ENCODE measurements at regions not wholly inside any gene's neighbourhood (a gene's known extent, or its start where the extent isn't known, plus 50 kb on each side); places are given as distances from the start of the nearest gene placed in this dataset.
"Not testable (repeated sequence)": the region's sequence is repeated elsewhere in the genome, so short reads cannot be mapped to it uniquely, and the experiment has no call there.

DNA sequence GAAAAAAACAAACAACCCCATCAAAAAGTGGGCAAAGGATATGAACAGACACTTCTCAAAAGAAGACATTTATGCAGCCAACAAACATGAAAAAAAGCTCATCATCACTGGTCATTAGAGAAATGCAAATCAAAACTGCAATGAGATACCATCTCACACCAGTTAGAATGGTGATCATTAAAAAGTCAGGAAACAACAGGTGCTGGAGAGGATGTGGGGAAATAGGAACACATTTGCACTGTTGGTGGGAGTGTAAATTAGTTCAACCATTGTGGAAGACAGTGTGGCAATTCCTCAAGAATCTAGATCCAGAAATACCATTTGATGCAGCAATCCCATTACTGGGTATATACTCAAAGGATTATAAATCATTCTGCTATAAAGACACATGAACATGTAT lies 85.5 kb upstream of the WSB1 start:
- not testable (repeated sequence) for DNase-seq (ENCODE audit: low read depth in 2 of 2)

DNA sequence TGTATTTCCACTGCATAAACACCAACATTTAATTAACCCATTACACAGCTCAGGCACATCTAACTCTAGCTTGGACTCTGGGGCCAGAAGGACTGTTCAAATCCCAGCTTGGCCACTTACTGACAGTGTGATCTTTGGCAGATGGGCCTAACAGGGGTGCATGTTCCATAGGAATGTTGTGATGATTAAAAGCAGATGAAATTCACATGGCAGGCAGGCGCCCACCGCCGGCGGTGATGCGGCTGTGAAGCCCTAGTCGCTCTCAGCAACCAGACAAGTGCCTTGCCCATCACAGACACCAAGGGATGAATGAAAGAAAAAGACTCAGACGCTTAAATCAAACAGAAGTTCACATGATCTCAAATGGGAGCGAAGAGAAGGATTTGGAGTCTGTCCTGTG lies 84.6 kb upstream of the WSB1 start:
- no peak for DNase-seq (ENCODE audit: low read depth in 2 of 2)

DNA sequence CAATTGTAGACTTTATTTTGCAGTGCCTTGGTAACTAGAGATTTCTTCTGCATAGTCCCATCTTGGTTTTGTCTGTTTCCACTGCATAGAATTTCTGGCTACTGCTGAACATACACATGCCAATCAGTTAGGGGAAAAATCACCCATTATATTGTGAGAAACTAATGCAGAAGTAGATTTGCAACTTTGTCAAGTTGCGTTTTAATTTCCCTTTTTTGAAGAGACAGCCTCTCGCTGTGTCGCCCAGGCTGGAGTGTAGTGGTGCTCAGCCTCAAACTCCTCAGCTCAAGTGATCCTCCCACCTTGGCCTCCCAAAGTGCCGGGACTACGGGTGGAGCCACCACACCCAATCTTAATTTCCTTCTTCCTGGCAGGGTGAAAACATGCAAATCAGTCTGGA lies 83.1 kb upstream of the WSB1 start:
- DNase-seq (ENCODE audit: low read depth in 2 of 2) = not testable (repeated sequence)

DNA sequence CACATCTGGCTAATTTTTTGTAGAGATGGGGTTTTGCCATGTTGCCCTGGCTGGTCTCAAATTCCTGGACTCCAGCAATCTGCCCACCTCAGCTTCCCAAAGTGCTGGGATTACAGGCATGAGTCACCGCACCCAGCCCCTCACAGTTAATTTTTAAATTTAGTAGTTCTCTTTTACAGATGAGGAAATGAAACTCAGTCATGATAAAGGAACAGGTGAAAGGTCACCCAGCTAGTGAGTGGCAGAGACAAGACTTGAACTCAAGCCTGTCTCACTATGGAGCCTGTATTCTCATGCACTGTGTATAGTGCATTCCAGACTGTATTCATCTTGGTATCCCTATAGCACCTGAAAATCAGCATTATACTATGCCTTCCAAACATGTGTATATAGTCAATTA lies 77.1 kb upstream of the WSB1 start:
- DNase-seq (ENCODE audit: low read depth in 2 of 2) = no peak

DNA sequence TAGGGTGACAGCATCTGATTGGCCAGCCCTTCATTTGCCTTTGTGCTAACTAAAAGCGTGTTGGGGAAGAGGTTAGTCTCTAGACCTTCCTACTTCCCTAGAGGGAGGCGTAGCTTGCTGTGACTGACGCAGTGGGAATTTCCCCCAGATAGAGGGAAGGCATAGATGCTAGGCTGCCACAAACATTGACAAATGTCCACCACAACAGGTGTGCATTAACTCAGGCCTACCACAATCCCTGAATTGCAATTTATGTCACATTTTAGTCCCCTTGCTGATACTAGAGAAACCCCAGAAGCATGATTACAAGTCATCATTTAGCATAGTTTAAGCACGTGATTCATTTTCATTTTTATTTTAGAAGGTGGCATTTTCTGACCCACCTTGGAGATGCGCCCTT lies 76.3 kb upstream of the WSB1 start:
- no peak for DNase-seq (ENCODE audit: low read depth in 2 of 2)

DNA sequence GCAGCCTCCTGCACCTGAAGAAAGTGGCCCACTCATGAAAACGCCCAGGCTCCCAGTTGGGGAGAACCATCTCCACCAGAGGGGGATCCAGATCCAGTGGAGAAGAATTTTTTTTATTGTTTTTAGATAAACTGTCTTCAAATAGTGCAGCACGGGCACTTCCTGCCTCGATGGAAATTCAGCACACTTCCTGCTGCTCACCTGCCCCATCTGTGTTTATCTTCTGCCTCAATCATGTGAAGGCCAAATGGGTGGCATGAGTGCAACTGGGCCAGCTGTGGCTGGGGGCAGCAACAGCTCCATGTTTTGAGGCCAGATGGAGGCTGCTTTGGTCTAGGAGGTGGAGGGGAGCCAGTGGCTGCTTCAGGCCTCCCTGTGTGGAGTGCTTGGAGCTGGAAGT lies 75.9 kb upstream of the WSB1 start:
- DNase-seq (ENCODE audit: low read depth in 2 of 2) = no peak

DNA sequence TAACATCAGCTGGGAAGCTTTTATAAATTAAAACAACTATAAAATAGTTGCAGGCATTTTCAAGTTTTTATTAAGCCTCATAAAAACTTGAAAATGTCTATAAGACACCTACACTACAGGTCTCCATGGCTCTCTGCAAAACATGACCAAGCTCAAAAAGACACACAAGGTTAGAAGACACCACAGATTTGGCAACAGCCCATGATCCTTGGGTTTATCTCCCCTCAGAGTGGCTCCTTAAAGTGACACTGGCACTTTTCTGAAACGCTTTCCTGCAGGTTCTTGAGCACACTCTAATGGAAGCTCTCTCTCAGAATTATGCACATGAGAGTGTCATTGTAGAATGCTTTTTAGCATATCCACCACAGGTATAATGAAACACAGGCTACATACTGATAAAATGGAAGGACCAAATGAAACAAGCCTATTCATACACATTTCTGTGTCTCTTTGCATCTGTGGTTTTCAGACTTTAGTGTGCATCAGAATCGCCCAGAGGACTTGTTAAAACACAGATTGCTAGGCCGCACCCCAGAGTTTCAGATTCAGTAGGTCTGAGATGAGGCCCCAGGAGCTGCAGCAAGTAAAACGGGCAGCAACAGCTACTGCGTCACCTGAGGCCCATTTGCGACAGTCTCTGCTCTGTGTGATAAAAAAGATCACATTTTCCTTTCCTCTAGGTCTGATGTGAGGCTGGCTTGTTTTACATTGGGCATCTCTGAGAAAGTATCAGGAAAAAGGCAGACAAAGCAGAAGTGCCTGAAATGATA lies 75.0 kb upstream of the WSB1 start:
- DNase-seq (ENCODE audit: low read depth in 2 of 2) = no peak

DNA sequence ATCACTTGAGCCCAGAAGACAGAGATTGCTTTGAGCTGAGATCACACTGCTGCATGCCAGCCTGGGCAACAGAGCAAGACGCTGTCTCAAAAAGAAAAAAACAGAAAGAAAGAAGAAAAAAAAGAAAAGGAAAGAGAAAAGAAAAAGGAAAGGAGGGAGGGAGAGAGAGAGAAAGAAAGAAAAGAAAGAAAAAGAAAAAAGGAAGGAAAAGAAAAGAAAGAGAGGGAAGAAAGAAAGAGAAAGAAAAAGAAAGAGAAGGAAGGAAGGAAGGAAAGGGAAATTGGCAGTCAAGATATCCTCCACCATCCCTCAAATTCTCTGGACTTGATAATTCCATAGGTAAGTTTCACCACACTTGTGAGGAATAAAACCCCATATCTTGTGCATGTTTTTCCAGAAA lies 71.4 kb upstream of the WSB1 start:
- DNase-seq (ENCODE audit: low read depth in 2 of 2) = no peak

DNA sequence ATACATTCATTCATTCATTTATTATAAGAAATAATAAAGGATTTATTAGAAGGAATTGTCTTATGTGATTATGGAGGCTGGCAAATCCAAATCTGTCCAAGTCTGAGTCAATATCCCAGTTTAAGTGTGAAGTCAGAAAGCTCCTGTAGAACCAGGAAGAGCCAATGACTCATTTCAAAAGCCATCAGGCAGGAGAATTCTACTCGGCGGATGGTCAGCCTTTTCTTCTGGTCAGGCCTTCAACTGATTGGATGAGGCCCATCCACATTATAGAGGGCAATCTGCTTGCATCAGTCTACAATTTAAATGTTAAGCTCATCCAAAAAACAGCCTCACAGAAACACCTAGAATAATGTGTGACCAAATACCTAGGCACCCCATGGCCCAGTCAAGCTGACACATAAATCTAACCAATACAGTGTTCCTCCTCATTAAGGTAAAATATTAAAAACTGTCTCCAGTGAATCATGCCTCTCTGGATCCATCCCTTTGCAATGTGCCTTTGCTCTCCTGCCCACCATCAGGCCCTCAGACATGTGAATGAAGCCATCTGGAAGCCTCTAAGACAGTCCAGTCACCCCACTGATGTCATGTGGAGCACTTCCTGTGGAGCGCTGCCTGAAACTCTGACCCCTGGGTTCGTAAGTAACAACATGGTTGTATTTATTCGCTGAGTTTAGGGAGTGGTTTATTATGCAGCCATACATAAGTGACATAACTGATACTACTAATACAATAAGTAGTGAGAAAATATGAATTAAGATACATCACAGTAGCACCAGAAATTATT lies 69.2 kb upstream of the WSB1 start:
- no peak for DNase-seq (ENCODE audit: low read depth in 2 of 2)

DNA sequence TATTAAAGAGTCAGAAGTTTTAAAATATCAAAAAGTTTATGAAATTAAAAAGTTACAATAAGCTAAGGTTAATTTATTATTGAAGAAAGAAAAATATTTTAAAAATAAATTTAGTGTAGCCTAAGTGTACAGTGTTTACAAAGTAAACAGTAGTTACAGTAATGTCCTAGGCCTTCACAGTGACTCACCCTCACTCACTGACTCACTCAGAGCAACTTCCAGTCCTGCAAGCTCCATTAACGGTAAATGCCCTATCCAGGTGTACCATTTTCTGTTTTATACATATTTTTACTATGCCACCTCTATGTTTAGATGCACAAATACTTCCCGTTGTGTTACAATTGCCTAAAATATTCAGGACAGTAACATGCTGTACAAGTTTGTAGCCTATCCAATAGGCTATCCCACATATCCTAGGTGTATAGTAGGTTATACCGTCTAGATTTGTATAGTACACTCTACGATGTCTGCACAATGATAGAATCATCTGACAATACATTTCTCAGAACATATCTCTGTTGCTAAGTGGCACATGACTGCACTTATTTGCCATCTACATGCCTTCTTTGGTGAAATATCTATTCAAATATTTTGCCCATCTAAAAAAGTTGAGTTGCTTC lies 67.2 kb upstream of the WSB1 start:
- DNase-seq (ENCODE audit: low read depth in 2 of 2) = no peak

DNA sequence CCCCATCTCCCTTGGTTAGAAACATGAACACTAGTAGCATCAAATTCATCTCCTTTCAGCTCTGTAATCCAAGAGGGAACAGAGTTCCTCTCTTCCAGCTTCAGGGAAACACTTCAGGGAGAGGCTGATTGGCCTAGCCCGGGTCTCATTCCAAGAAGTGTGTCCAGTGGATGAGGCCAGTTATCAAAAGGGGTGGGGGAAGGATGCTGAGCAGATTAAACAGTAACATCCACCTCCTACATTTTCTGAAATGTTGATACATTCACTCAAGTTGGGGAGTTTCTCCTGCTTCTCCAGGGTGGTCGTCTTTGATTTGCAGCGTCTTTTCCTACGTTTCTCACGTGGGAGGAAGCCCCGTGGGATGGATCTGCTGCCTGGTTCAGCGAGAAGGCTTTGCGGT lies 62.9 kb upstream of the WSB1 start:
- no peak for DNase-seq (ENCODE audit: low read depth in 2 of 2)

DNA sequence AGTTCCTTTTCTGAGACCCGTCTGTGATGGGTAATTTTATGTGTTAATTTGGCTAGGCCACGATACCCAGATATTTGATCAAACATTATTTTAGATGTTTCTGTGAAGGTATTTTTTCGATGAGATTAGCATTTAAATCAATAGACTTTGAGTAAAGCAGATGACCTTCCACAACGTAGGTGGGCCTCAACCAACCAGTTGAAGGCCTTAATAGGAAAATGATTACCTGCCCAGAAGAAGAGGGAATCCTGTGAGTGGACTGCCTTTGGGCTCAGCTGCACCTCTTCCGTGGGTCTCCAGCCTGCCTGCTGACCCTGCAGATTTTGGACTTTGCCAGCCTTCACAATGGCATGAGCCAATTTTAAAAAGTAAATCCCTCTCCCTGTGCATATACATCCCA lies 61.6 kb upstream of the WSB1 start:
- DNase-seq (ENCODE audit: low read depth in 2 of 2) = no peak

DNA sequence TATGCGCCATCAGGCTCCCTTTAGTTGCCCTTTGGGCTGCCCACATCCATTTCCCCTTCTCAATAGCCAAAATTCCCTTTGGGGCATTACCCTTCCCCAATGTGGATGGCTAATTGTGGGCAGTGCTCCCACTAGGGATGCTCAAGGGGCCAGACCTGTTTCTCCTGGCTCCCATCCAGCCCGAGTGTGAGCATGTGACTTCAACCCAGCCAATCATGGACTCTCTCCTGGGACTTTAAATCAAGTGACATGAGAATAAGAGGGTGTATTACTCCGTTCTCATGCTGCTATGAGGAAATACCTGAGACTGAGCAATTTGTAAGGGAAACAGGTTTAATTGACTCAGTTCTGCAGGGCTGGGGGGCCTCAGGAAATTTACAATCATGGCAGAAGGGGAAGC lies 60.9 kb upstream of the WSB1 start:
- DNase-seq (ENCODE audit: low read depth in 2 of 2) = no peak

DNA sequence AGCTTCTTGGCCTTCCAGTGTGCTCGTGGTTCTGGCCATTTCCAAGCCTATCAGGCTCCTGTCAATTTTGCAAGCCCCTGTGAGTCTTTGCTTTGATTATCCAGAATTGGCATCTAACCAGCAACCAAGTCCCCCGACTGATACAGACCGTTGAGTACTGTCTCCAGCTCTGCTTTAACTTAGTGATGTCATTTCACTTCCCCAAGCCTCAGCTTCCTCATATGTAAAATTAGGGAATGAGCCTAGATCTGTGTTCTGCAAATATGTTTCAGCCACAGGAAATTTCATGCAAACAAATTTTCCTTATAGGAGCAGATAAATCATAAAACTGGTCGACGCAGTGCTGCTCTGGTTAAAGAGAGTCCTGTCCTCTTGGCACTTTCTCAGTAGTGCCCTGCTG lies 60.1 kb upstream of the WSB1 start:
- DNase-seq (ENCODE audit: low read depth in 2 of 2) = no peak

DNA sequence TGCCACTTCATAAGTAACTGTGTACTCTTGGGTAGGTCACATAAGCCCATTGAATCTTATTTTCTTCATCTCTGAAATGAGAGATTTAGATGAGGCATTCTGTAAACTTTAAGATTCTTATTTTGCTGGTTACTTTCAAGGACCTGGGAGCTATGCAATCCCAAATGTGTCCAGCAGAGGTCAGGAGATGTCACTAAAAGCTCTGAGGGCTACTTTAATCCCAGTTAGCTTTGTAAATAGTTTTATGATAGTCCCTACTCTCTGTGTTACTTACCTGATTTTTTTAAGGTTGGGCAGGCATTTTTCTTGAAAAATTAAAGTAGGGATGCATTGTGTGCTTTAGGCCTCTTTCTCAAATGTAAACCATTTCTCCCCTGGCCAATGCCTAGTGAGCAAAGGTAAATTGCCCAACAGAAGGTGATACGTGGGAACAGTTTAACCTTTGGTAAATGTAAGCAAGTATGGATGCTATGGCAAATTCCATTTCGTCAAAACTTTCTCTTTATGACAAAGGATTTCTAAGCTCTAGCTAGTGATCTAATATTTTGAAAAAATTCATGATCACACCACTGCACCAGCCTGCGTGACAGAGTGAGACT lies 57.1 kb upstream of the WSB1 start:
- peak; percentile 41 to 61 for DNase-seq (ENCODE audit: low read depth in 2 of 2)

DNA sequence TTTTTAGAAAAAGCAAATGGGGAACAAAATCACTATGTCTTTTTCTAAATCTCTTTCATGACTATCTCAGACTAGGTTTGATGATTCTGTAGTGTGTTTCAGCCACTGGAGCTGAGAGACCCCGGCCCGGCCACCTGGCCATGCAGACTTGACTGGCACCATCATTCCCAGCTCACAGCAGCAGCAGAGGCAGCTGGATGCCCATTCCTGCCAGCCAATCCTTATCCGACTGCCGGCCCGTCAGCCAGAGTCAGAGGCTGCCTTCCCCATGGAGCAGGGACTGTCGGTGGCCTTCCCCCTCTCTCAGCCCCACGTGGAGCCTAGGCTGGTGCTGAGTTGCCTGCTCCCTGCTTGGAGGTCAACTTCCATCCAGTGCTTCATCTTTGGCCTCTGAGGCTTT lies 56.0 kb upstream of the WSB1 start:
- DNase-seq (ENCODE audit: low read depth in 2 of 2) = no peak

DNA sequence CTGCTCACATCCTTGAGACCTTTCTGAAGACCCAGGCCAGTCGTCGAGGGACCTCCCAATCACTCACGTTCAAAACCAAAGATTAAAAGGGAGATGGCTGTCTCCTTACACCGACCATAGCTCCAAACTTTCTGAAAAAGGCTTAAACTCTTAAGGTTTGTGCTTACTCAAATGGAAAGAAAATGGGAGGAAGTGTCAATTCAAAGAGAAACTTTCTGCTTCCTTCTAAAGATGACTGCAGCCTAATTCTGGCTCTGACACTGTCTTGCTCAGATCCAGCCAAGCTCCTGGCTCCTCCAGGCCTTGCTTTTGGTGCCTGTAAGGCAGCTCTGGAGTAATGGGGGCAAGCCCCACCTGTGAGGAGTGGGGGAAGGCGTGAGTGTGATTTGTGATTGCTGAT lies 54.9 kb upstream of the WSB1 start:
- no peak for DNase-seq (ENCODE audit: low read depth in 2 of 2)

DNA sequence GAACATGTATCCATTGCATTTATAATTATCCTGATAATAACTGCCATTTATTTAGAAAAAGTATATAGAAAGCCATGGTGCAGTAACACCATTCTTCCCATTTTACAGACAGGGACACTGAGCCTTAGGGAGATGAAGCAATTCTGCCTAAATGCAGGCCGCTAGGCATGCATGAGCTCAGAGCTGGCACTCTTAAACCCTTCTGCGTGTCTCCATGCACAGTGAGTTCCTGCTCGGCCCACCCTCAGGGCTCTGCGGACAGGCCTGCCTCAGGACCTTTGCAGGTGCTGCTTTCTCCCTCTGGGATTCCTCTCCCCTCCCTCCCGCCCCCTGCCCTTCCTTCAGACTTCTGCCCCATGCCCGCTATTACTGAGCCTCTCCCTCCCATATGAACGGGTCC lies 54.3 kb upstream of the WSB1 start:
- DNase-seq (ENCODE audit: low read depth in 2 of 2) = no peak

DNA sequence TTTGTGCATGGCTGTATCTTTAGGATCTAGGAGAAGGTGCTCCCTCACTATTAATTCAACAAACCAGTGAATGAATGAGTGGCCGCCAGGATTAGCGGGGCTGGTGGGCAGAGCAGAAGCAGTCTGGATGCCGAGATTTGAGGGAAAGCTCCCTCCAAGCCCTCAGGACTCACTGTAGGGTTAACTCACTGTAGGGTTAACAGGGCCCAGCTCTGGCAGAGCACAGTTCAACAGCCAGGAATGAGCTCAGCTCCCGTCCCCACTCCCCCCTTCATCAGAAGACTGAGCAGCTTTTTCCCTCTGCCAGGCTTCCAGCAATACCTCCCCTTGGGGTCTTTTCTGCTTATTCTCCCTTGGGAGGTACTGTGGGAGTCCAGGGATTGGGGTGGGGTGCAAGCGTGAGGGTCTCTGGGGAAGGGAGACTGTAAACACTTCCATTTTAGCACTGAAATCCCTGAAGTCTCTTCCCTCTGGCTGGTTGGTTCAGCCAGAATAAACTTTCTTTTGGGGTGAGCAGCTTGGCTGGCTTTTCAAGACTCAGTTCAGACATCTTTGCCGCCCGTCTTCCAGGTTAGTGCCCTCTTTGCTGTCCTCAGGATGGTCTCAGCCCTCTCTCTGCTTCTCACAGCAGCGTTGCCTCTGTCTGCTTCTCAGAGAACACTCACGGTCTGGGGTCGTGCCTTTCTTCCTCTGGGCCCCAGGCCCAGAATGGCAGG lies 53.7 kb upstream of the WSB1 start:
- no peak for DNase-seq (ENCODE audit: low read depth in 2 of 2)

DNA sequence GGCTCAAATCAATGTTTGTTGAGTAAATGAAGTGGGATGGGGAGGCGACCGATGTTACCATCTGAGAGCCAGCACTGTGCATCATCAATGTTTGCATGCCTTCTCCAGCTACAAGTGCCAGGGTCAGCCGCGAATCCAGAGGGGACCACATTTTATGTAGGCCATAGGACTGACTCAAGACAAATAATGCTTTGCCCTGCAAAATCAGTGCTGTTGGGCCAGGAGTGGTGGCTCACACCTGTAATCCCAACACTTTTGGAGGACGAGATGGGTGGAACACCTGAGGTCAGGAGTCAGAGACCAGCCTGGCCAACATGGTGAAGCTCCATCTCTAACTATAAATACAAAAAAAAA lies 53.1 kb upstream of the WSB1 start:
- no peak for DNase-seq (ENCODE audit: low read depth in 2 of 2)

DNA sequence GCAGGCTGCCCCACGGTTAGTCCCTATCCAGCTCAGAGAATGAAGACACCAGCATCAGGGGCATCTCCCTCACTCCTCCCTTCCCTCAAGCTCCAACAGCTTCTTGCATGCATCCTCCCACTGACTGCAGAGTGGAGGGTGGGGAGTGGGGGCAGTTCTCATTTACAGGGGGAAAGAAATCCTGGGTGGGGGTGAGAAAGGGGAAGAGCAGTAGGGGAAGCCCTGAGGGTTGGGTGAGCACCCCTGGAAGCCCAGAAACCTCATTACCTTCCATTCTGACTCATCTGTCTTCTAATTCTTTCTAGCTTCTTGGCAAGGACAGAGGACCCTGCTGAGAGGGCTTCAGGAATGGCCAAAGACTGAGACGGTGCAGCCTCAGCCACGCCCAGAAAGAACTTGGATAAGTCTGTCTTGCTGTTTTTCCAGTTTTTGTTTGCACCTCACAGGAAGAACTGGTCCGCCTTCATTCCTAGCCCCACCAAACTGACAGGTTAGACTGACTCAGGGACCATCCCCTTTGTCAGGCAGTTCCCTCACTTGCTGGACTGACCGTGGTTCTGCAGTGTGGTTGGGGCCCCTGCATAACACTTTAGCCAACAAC lies 52.5 kb upstream of the WSB1 start:
- DNase-seq (ENCODE audit: low read depth in 2 of 2) = no peak

DNA sequence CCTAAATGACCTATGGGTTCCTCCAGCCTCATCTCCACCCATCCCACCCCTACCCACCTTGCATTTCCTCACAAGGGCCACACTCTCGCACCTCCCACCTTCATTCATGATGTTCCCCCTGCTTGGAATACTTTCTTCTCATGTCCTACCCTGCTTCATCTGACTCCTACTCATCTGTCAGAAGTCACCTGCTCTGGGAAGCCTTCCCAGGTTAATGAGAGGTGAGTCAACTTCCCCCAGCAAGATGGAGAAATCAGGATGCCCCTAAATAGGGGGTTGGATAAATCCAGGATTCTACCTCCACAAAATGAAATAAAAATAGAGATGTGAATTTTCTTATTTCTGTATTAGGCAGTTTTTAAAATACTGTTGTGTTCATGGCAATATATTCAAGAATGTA lies 51.0 kb upstream of the WSB1 start:
- no peak for DNase-seq (ENCODE audit: low read depth in 2 of 2)

All from activated CD8-positive, alpha-beta memory T cell treated with anti-CD3 and anti-CD28 coated beads for 4 hours (primary cell).